Neural cell (in vitro differentiated cells): ENCODE measurements at regions not wholly inside any gene's neighbourhood (a gene's known extent, or its start where the extent isn't known, plus 50 kb on each side); places are given as distances from the start of the nearest gene placed in this dataset.

Source experiments
- EP300 ChIP-seq: fragments of 450-650 bp; conservative IDR thresholded peaks from 2 replicates; pipeline ENCODE4 v1.6.1; 2014; ENCODE audit warnings: antibody characterized with exemption, mild to moderate bottlenecking, moderate library complexity; ENCODE audit not compliant: poor library complexity, severe bottlenecking
- RAD21 ChIP-seq: fragments of 450-650 bp; conservative IDR thresholded peaks from 2 replicates; pipeline ENCODE4 v1.6.1; 2014; ENCODE audit warnings: antibody characterized with exemption, mild to moderate bottlenecking, moderate library complexity

GRCh38 chr11:114818382-114818781, 140.1 kb downstream of the NXPE2 start:
- TF ChIP-seq RAD21 (no peak), EP300 (no peak)
